ENCODE measurements at regions not wholly inside any gene's neighbourhood (a gene's known extent, or its start where the extent isn't known, plus 50 kb on each side); places are given as distances from the start of the nearest gene placed in this dataset. TPM values are rescaled to one million over a fixed set of nuclear protein-coding genes. Genes with fewer than 3 reads are reported as not detected.

Small RNAs in the stretch of these regions (microRNA-seq; reads per million reads assigned to microRNA genes)
- gene MIR4283-2, result not detected

Small RNAs in the stretch of these regions (small RNA-seq; reads per million reads assigned to genes)
- not detected for gene MIR4283-2

Measured in GM12878 (cell line).